ENCODE measurements at regions not wholly inside any gene's neighbourhood (a gene's known extent, or its start where the extent isn't known, plus 50 kb on each side); places are given as distances from the start of the nearest gene placed in this dataset.

DNA sequence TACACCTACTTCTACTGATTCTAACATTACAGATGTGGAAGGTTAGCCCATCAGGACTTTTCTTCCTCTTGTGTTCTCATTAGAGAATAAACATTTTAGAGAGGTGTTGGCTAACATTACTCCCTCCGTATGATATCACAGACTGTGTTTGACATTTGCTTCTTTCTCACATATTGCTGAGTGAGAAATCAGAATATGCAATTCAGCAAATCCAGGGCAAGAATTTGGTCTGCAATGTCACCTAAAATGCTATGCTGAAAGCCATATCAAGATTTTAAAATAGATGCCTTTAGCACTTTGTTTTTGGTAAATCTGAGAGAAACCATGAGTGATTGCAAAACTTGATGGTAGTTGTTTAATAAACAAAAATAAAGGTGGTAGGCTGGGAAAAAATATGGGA, 319.1 kb downstream of the C4orf33 start:
- TF ChIP-seq POLR2AphosphoS5 (IDR thresholded peaks at IDR 0.05; ENCODE audit: borderline replicate concordance, low read depth, low read length), result no peak
- no peak for TF ChIP-seq EZH2 (IDR thresholded peaks at IDR 0.05)

All from SK-N-MC (cell line).